ENCODE measurements at regions not wholly inside any gene's neighbourhood (a gene's known extent, or its start where the extent isn't known, plus 50 kb on each side); places are given as distances from the start of the nearest gene placed in this dataset.

- TF ChIP-seq CTCF (optimal IDR thresholded peaks at IDR 0.05 in 1 of 3, IDR thresholded peaks at IDR 0.05 in 1 of 3, conservative IDR thresholded peaks at IDR 0.05 in 1 of 3; ENCODE audit: extremely low read depth in 1 of 3, insufficient read depth in 2 of 3, low read length in 3 of 3) (no peak), EZH2 (IDR thresholded peaks at IDR 0.05; ENCODE audit: low read length) (no peak)
These were observed 323.6 kb upstream of the PRR16 start for GRCh38 chr5:120140501-120140900.
